Osteocyte (in vitro differentiated cells): ENCODE measurements at regions not wholly inside any gene's neighbourhood (a gene's known extent, or its start where the extent isn't known, plus 50 kb on each side); places are given as distances from the start of the nearest gene placed in this dataset.

Experiments
- DNase-seq: peaks from one replicate; pipeline ENCODE4 v3.0.0; 2021; ENCODE audit warnings: mixed read lengths; ENCODE audit not compliant: unreplicated experiment; ENCODE audit errors: extremely low spot score
- H3K27ac Mint-ChIP-seq: one replicate; pipeline ENCODE4 v1.8.0; 2021; ENCODE audit warnings: mild to moderate bottlenecking, mixed read lengths; ENCODE audit not compliant: unreplicated experiment
- H3K27me3 Mint-ChIP-seq: one replicate; pipeline ENCODE4 v1.8.0; 2021; ENCODE audit warnings: mixed read lengths; ENCODE audit not compliant: unreplicated experiment
- H3K36me3 Mint-ChIP-seq: one replicate; pipeline ENCODE4 v1.8.0; 2021; ENCODE audit warnings: mixed read lengths; ENCODE audit not compliant: unreplicated experiment
- H3K4me1 Mint-ChIP-seq: one replicate; pipeline ENCODE4 v1.8.0; 2021; ENCODE audit warnings: mixed read lengths; ENCODE audit not compliant: unreplicated experiment
- H3K4me3 Mint-ChIP-seq: one replicate; pipeline ENCODE4 v1.8.0; 2021; ENCODE audit warnings: mild to moderate bottlenecking, moderate library complexity, mixed read lengths; ENCODE audit not compliant: unreplicated experiment
- H3K9me3 Mint-ChIP-seq: one replicate; pipeline ENCODE4 v1.8.0; 2021; ENCODE audit warnings: mixed read lengths; ENCODE audit not compliant: unreplicated experiment
- TF ChIP-seq, protein P1 (sequence below): fragments of 200-600 bp; sonication (generic); IDR thresholded peaks from 2 replicates; pipeline ENCODE4 v1.5.0; 2021; ENCODE audit warnings: antibody characterized with exemption, mild to moderate bottlenecking, moderate library complexity

DNA sequence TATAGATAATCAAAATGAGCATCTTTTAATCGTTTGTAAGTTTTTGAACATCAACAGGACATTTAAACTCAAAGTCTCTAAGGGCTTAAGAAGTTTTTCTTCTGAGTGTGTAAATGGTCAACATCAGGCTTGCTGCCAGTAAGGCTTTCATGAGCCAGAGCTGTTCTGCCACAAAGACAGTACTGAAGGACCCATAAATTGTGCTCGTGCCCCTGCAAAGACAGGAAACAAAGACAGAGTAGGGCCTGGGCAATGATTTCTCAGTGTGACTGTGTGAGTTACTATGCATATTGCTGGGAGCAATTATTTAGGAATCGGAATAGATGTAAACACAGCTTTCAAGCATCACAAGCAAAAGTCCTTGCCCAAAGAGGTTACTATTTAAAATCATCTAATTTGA lies 300.0 kb downstream of the IDS start:
- no peak for DNase-seq
- TF ChIP-seq, protein P1, sequence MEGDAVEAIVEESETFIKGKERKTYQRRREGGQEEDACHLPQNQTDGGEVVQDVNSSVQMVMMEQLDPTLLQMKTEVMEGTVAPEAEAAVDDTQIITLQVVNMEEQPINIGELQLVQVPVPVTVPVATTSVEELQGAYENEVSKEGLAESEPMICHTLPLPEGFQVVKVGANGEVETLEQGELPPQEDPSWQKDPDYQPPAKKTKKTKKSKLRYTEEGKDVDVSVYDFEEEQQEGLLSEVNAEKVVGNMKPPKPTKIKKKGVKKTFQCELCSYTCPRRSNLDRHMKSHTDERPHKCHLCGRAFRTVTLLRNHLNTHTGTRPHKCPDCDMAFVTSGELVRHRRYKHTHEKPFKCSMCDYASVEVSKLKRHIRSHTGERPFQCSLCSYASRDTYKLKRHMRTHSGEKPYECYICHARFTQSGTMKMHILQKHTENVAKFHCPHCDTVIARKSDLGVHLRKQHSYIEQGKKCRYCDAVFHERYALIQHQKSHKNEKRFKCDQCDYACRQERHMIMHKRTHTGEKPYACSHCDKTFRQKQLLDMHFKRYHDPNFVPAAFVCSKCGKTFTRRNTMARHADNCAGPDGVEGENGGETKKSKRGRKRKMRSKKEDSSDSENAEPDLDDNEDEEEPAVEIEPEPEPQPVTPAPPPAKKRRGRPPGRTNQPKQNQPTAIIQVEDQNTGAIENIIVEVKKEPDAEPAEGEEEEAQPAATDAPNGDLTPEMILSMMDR = no peak
- Mint-ChIP-seq H3K36me3 (no peaks in the 10 kb centered on the region), H3K27me3 (no peaks in the 10 kb centered on the region), H3K27ac (no peak overlapping the region), H3K4me1 (no peaks in the 10 kb centered on the region), H3K9me3 (peaks cover 14% of the 10 kb centered on the region), H3K4me3 (no peak overlapping the region)

DNA sequence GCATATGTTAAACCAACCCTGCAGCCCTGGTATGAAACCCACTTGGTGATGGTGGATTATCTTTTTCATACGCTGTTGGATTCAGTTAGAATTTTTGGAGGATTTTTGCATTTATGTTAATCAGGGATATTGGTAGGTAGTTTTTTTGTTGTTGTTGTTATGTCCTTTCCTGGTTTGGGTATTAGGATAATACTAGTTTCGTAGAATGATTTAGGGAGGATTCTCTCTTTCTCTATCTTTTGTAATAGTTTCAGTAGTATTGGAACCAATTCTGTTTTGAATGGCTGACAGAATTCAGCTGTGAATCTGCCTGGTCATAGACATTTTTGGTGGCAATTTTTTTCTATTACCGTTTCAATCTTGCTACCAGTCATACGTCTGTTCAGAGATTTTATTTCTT lies 305.4 kb downstream of the IDS start:
- TF ChIP-seq, protein P1 = no peak
- H3K27ac Mint-ChIP-seq = no peak overlapping the region
- H3K27me3 Mint-ChIP-seq = no peaks in the 10 kb centered on the region
- H3K9me3 Mint-ChIP-seq = peaks cover 34% of the 10 kb centered on the region
- no peak overlapping the region for H3K4me3 Mint-ChIP-seq
- no peak for DNase-seq
- H3K36me3 Mint-ChIP-seq = no peaks in the 10 kb centered on the region
- no peaks in the 10 kb centered on the region for H3K4me1 Mint-ChIP-seq

DNA sequence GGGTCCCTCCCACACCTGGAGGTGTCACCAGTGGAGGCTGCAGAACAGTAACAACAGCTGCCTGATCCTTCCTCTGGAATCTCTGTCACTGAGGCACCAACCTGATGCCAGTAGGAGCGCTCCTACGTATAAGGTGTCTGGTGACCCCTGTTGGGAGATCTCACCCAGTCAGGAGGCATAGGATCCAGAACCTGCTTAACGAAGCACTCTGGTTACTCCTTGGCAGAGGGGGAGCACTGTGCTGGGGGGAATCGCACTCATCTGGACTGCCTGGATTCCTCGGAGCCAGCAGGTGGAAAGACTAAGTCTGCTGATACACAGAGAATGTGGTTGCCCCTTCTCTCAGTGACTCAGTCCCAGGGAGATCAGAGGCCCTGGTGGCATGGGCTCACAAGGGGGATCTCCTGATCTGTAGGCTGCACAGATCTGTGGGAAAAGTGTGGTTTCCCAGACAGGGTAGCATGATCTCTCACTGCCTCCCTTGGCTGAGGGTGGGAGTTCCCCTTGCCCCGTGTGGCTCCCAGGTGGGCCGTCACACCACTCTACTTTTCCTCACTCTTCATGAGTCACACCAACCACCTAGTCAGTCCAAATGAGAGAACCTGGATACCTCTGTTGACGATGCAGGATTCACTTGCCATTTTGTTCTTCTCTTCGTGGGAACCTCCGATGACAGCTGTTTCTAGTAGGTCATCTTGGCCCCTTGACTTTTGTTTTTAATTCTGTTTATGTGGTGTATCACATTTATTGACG lies 305.9 kb downstream of the IDS start:
- peaks cover 34% of the 10 kb centered on the region for H3K9me3 Mint-ChIP-seq
- TF ChIP-seq, protein P1 = no peak
- no peaks in the 10 kb centered on the region for H3K4me1 Mint-ChIP-seq
- no peak for DNase-seq
- no peaks in the 10 kb centered on the region for H3K36me3 Mint-ChIP-seq
- H3K4me3 Mint-ChIP-seq = no peak overlapping the region
- no peaks in the 10 kb centered on the region for H3K27me3 Mint-ChIP-seq
- H3K27ac Mint-ChIP-seq = no peak overlapping the region

DNA sequence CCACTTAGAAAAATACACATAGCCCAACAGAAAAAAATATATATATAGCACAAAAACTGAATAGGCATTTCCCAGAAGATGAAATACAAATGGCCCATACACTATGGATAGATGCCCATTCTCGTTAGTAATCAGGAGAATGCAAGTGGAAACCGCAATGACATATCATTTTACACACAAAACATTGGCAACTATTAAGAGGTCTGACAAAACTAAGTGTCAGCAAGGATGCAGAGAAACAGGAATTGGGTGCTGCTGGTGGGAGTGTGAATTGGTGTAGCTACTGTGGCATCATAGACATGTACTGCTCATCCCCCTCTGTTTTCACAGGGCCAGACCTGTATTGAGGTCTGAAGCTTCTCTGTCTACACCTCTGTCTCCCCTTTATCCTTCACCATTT lies 320.0 kb downstream of the IDS start:
- no peaks in the 10 kb centered on the region for H3K4me1 Mint-ChIP-seq
- H3K36me3 Mint-ChIP-seq = no peaks in the 10 kb centered on the region
- DNase-seq = no peak
- no peak overlapping the region for H3K27ac Mint-ChIP-seq
- H3K27me3 Mint-ChIP-seq = no peaks in the 10 kb centered on the region
- TF ChIP-seq, protein P1 = no peak
- H3K4me3 Mint-ChIP-seq = no peak overlapping the region
- H3K9me3 Mint-ChIP-seq = peaks cover 8% of the 10 kb centered on the region

DNA sequence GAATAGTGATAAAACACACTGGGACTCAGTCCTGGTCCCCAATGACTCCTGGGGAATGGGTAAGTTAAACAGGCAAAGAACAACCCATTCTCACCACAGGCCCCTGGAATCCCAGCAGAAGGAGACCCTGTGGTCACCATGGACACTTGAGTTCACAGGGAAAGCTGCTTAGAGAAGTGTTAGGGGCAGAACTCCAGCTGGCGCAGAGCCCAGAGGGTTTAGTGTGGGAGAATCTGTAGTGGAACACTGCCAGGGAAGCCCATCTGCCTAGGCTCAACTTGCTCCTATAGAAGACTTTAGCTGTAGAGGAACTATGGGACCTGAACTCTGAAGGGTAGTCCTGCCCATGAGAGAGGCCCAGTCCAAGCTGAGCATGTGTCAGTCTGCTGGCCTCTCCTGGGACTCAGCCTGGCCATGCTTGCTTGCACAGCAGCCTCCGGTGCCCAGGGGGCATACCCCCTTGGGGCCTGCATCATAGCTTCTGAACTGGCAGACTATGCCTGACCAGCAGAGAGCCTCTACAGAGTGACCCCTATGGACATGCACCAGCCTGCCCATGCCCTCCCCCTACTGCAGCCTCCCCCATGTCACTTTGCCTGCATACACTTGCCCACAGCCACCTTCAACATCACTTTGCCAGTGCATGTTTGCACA lies 343.5 kb downstream of the IDS start:
- Mint-ChIP-seq H3K27ac (no peak overlapping the region), H3K36me3 (no peaks in the 10 kb centered on the region), H3K4me3 (no peak overlapping the region), H3K27me3 (no peaks in the 10 kb centered on the region), H3K4me1 (no peaks in the 10 kb centered on the region), H3K9me3 (peaks cover 52% of the 10 kb centered on the region)
- DNase-seq = no peak
- TF ChIP-seq, protein P1 = no peak
